DMS53 treated with DMSO at 0.1 percent for 48 hours (cell line): ENCODE measurements at regions not wholly inside any gene's neighbourhood (a gene's known extent, or its start where the extent isn't known, plus 50 kb on each side); places are given as distances from the start of the nearest gene placed in this dataset.
"Not testable (repeated sequence)": the region's sequence is repeated elsewhere in the genome, so short reads cannot be mapped to it uniquely, and the experiment has no call there.

Source experiments
- DNase-seq: peaks from one replicate; lab custom pipeline; 2025; ENCODE audit not compliant: unreplicated experiment; lab: John Stamatoyannopoulos, UW

DNA sequence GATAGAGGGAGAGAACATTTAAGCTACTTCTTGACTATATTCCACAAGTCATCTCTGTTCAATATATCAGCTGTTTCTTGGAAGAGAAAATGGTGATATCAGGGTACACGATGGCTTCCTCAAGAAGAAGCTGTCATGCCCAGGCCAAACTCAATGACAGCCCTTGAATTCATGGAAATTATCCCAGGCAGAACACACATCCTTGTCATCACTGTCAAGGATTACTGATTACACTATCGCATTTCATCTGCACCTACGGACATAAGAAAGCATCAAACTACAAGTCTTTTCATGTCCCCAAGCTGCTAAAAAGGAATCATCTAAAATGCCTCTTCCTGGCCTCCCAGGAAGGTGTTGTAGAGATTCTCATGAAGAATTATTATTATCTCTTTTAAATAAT, 165.2 kb upstream of the SLC7A11 start:
- no peak for DNase-seq

- DNase-seq = no peak
These were observed 164.7 kb upstream of the SLC7A11 start for GRCh38 chr4:138406876-138407275.

GRCh38 chr4:138405934-138406567, 163.9 kb upstream of the SLC7A11 start:
- DNase-seq = no peak

DNA sequence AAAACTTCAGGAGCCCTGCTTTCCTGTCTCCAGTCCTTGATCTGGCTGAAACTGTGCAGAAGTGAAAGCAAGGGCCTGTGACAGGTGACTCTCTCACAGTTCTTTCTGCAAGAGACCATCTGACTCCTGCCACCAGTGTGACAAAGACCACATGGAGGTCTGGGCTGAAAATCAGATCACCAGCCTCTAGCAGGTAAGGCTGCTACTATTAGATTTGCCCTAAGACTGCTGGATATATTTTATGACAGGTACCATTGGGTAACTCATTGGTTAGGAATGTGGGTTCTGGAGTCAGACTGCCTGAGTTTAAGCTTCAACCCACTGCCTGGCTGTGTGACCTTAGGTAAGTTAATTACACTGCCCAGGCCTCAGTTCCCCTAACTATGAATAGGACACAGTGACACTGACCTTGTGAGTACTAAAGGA, 163.3 kb upstream of the SLC7A11 start:
- DNase-seq = no peak

GRCh38 chr4:138404801-138405200, 162.7 kb upstream of the SLC7A11 start:
- DNase-seq = no peak

DNA sequence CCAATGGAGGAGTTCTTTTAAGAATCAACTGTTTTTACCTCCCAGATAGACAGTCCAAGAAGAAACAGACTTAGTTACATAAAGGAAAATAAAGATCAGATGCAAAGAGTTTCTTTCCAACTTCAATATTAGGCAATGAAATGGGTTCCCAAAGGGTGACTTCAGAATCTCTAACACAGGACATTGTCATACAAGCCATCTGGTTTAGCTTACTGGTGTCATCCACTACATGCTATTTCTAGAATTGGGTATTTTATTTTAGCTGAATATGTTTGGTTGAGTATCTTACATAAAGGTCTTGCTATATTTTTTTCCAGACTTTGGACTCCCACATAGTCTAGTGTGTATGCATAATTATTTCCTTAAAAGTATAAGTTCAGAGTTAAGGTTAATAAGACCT, 162.1 kb upstream of the SLC7A11 start:
- DNase-seq = no peak

DNA sequence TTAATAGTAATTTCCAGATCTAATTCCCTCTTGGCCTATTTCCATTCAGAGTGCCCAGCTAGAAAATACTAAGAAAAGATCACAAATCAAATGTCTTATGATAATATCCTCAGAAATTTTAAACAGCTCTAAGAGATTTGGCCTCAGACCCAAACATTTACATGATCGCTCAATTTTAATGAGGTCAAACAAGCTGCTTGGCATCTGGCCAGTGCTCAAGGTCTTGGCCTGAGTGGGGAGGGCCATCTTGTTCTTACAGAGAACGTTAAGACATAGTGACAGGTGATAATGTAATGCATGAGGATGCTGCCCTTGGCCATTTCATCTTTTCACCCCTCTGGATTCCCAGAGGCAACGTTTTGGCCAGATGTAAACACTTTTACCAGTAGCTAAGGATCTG, 159.2 kb upstream of the SLC7A11 start:
- DNase-seq = no peak

DNA sequence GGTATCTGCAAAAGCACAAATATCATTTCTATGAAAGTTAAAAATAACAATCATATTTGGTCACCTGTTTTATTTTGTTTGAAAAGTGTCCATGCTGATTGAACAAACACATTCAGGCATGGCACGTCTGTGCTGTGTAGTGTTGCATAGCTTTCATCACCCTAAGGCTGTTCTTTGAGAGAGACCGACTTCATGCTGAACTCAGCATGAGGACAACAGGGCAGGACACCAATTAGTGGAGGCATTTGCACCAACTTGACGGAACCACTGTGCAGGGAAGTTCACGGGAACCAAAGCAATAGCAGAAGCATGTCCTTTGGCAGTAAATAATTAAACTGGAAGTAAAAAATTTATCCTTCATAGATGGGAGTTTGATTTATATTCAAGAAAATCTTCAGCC, 158.4 kb upstream of the SLC7A11 start:
- DNase-seq = no peak

DNA sequence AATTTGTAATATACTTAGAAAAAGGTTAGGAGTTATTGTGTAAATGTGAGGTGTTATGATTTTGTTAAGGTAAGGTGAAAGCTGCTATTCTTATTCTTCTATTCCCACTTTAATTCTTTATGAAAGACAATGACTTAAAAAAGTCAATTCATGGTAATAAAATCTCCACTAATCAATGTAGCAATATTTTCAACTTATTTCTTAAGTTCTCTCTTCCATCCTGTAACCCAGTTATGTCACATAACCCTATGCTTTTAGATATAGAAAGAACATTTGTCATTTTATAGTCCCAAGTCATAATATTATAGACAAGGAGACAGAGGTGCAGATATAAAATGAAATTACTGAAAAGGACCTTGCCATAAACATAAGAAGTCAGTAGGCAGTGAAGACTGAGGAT, 157.9 kb upstream of the SLC7A11 start:
- no peak for DNase-seq

DNA sequence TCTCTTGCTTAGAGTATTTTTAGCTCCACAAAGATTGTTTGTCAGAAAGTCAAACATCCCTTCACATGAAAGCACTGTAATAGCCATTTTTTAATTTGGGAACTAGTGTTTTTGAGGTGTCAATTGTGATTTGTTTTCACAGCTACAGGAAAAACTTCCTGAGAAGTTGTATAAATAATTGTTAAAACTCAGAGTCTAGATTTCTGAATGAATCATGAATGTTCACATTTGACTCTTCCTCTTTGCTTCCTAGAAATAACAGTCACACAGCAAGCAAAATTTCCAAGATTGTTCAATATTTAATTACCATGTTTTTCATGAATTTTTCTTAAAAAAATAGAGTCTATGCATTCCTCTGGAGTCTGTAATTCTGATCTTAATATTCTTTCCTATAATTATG, 156.9 kb upstream of the SLC7A11 start:
- no peak for DNase-seq

- peak; percentile 85 for DNase-seq
These were observed 156.2 kb upstream of the SLC7A11 start for GRCh38 chr4:138398322-138398721.

- DNase-seq = no peak
These were observed 151.9 kb upstream of the SLC7A11 start for GRCh38 chr4:138393886-138394610.

GRCh38 chr4:138392751-138393308, 150.7 kb upstream of the SLC7A11 start:
- no peak for DNase-seq

DNA sequence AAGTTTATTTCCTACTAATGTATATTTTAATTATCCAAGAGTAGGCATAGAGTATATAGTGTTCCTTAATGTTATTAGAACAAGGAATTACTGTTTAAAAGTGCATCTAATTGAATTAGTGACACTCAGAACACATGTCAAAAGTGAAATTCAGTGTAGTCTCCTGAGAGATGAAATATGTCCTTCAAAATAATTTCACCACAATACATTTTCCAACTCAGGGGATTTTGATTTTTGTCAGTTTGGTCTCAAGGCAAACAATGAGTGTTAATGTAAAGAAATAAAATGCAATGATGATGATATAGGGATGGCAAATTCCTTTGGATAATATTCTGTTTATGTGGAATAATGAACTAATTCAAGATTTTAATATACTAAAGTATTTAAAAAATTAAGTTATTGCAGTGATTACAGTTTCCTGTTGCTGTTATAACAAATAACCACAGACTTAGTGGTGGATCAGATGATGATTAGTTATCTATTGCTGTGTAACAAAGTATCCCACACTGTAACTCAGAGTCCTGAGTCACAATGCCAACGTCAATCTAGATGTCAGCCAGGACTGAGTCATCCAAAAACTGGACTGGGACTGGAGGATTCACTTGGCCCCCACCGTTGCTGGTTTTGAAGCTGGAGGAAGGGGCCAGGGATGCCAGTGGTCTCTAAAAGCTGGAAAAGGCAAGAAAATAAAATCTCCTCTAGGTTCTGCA, 148.0 kb upstream of the SLC7A11 start:
- DNase-seq = no peak

DNA sequence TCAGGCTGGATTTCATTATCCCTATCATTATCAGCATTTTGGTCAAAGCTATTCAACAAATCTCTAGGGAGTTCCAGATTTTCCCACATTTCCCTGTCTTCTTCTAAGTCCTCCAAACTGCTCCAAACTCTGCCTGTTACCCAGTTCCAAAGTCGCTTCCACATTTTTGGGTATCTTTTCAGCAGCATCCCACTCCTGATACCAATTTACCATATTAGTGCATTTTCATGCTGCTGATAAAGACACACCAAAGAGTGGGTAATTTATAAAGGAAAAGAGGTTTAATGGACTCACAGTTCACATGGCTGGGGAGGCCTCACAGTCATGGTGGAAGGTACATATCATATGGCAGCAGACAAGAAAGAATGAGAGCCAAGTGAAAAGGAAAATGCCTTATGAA, 132.8 kb upstream of the SLC7A11 start:
- DNase-seq = no peak

DNA sequence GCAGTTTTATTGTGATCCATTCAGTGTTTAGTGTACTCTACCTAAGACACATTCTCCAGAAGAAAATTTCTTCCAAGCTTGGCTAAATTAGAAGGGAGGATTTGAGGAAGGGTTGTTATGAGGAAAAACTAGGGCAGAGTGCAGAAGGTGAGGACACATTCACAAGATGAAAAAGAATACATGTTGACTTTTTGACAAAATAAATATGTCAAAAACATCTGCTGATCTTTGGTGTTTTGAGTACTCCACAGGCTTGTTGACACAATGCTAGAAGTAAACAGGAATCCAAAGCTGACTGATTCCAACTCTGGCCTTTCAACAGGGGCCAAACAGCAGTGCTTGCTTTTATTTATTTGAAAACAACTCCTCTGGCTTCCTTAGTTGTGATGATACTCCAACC, 125.8 kb upstream of the SLC7A11 start:
- DNase-seq = peak; percentile 59

DNA sequence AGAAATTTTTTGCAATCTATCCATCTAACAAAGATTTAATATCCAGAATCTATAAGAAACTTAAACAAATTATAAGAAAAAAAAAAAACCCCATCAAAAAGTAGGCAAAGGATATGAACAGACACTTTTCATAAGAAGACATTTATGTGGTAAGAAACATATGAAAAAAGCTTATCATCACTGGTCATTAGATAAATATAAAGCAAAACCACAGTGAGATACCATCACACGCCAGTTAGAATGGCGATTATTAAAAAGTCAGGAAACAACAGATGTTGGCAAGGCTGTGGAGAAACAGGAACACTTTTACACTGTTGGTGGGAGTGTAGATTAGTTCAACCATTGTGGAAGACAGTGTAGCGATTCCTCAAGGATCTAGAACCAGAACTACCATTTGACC, 110.3 kb upstream of the SLC7A11 start:
- not testable (repeated sequence) for DNase-seq

DNA sequence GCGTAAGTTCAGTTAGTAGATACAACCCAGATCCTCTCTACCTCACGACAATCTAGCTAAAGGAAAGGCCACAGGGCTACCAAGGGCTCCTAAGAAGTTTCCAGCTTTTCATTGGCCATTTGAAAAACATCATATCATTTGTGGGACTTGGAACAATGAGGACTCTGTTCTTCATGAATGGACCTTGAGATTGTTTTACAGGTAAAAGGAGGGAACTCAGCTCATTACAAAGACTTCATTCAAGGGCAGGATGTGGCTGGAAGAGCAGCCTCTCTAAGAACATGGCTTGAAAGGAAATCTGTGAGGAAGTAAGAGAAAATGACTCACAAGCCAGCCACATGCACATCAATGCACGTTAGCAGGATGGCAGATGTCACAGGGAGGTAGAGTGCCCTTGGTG, 105.9 kb upstream of the SLC7A11 start:
- DNase-seq = no peak

- no peak for DNase-seq
These were observed 105.4 kb upstream of the SLC7A11 start for GRCh38 chr4:138347561-138347960.

DNA sequence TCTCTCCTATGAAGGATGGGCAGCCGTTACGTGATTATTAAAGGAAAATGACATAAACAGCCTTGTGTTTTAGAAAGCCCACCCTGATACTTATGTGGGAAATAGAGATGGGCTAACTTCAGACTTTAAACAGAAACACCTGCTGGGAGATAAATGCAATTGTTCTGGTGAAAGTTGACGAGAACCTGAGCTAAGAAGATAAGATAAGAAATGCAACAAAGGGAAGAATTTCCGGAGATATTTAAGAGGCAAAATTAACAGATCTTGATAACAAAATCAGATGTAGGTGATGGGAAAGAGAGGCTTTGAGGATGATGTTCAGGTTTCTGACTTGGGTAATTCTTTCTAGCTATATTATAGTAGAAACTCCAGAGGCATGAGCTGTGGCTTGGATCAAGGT, 102.7 kb upstream of the SLC7A11 start:
- no peak for DNase-seq

DNA sequence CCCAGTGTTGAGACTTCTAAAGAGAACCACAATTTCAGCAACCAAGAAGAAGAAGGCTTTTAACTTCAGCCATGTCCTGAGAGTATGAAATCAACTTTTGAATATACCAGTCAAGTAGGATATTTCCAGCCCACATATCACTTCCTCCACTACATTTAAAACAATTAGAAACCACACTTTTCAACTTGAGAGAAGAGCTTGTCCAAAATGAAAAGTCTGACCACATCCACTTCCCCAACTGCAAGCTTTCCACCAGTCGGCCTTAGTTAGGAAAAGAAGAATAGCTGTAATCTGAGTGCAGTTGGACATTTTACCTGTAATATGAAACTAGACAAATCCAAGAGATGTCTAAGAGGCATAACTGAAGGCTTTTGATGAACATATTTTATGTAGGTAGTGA, 101.9 kb upstream of the SLC7A11 start:
- no peak for DNase-seq
